Astrocyte (in vitro differentiated cells and primary cell): ENCODE measurements at regions not wholly inside any gene's neighbourhood (a gene's known extent, or its start where the extent isn't known, plus 50 kb on each side); places are given as distances from the start of the nearest gene placed in this dataset.

Experiments used
- EZH2 ChIP-seq: IDR thresholded peaks from 2 replicates; pipeline ENCODE4 v1.6.1; 2012; ENCODE audit warnings: mild to moderate bottlenecking, low read length, inconsistent platforms; ENCODE audit not compliant: insufficient read depth
- TF ChIP-seq, protein P1 (sequence below): IDR thresholded peaks from 2 replicates; pipeline ENCODE4 v1.5.1; 2011; ENCODE audit warnings: low read depth, mild to moderate bottlenecking, inconsistent platforms, low read length, moderate library complexity; ENCODE audit not compliant: insufficient read depth

DNA sequence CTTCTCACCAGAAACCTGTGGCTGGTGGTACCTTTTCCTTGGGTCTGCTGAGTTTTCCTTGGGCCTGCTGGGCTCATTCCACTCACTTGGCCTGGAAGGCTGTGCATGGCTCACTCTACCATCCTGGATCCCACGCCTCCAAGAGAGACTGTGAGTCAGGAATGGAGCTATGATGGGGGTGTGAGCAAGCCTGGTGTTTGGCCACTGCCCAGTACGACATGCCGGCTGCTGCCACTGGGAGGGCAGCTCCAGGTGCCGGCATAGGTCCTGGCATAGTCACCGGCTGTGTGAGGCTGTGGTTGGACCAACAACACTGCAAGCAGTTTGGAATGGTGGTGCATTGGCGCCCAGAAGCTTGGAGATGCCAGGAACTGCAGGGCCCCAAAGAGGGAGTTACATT, 721.7 kb downstream of the PCDH18 start:
- TF ChIP-seq, protein P1, sequence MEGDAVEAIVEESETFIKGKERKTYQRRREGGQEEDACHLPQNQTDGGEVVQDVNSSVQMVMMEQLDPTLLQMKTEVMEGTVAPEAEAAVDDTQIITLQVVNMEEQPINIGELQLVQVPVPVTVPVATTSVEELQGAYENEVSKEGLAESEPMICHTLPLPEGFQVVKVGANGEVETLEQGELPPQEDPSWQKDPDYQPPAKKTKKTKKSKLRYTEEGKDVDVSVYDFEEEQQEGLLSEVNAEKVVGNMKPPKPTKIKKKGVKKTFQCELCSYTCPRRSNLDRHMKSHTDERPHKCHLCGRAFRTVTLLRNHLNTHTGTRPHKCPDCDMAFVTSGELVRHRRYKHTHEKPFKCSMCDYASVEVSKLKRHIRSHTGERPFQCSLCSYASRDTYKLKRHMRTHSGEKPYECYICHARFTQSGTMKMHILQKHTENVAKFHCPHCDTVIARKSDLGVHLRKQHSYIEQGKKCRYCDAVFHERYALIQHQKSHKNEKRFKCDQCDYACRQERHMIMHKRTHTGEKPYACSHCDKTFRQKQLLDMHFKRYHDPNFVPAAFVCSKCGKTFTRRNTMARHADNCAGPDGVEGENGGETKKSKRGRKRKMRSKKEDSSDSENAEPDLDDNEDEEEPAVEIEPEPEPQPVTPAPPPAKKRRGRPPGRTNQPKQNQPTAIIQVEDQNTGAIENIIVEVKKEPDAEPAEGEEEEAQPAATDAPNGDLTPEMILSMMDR: no peak
- TF ChIP-seq EZH2: no peak
